ENCODE measurements at regions not wholly inside any gene's neighbourhood (a gene's known extent, or its start where the extent isn't known, plus 50 kb on each side); places are given as distances from the start of the nearest gene placed in this dataset.

DNA sequence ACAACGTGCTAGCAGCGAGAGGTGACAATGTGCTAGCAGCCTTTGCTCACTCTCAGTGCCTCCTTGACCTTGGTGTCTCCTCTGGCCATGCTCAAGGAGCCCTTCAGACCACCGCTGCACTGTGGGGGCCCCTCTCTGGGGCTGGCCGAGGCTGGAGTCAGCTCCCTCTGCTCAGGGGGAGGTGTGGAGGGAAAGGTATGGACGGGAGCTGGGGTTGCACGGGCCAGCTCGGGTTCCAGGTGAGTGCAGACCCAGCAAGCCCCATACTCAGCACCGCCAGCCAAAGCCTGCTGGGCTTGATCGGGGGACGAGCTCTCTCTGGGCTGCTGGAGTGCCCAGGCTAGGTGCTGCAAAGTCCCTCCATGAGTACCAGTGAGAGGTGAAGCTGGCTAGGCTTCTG is 180.2 kb downstream of the TRIM36 start:
- Histone ChIP-seq H3K4me3 (no peak overlapping the region), H3K27me3 (no peaks in the 10 kb centered on the region), H3K36me3 (replicated peaks in 1 of 2; ENCODE audit: insufficient read depth in 1 of 2, low read depth in 2 of 2) (no peaks in the 10 kb centered on the region), H3K27ac (no peak overlapping the region), H3K9me3 (no peaks in the 10 kb centered on the region), H3K4me1 (no peaks in the 10 kb centered on the region)
- TF ChIP-seq CTCF (IDR thresholded peaks at IDR 0.05), result no peak
- TF ChIP-seq POLR2A (IDR thresholded peaks at IDR 0.05), result no peak
- WGBS, 2 donors, result 64 to 65% methylated on average over 9 to 10 of the region's 10 CpGs
- ATAC-seq, result no peak
- DNase-seq, result no peak
- intact Hi-C loops (cut with DNase I), result no loop called here

DNA sequence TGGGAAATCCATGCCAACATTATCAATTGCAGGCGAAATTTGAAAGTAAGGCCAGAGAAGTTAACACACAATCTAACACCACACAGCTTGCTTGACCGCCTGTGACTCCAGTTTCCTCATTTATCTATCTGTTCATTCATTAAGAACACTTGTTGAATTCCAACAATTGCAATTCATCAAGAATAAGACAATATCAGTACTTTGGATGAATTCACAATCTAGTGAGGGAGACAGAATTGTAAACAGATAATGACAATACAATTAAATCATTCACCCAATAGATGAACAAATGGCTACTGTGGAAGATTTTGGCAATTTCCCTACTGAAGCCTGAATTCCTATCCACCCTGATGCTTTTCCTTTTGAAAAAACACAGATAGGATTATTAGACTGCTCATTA is 181.6 kb downstream of the TRIM36 start:
- Histone ChIP-seq H3K36me3 (replicated peaks in 1 of 2; ENCODE audit: insufficient read depth in 1 of 2, low read depth in 2 of 2) (no peaks in the 10 kb centered on the region), H3K4me3 (no peak overlapping the region), H3K27ac (no peak overlapping the region), H3K27me3 (no peaks in the 10 kb centered on the region), H3K4me1 (no peaks in the 10 kb centered on the region), H3K9me3 (no peaks in the 10 kb centered on the region)
- no peak for ATAC-seq
- no peak for TF ChIP-seq POLR2A (IDR thresholded peaks at IDR 0.05)
- TF ChIP-seq CTCF (IDR thresholded peaks at IDR 0.05), result no peak
- 61 to 72% methylated on average over 2 of the region's 2 CpGs for WGBS, 2 donors
- no peak for DNase-seq
- intact Hi-C loops (cut with DNase I), result no loop called here

GRCh38 chr5:114984796-114985195 is 184.9 kb downstream of the TRIM36 start:
- TF ChIP-seq POLR2A (IDR thresholded peaks at IDR 0.05) (no peak), CTCF (IDR thresholded peaks at IDR 0.05) (no peak)
- DNase-seq, result no peak
- no peaks in the 10 kb centered on the region for H3K9me3 ChIP-seq
- no peaks in the 10 kb centered on the region for H3K4me1 ChIP-seq
- H3K4me3 ChIP-seq, result no peak overlapping the region
- H3K36me3 ChIP-seq (replicated peaks in 1 of 2; ENCODE audit: insufficient read depth in 1 of 2, low read depth in 2 of 2), result no peaks in the 10 kb centered on the region
- WGBS, 2 donors, result 81 to 85% methylated on average over 2 of the region's 2 CpGs
- H3K27me3 ChIP-seq, result no peaks in the 10 kb centered on the region
- ATAC-seq, result no peak
- no peak overlapping the region for H3K27ac ChIP-seq
- intact Hi-C loops (cut with DNase I), result no loop called here

GRCh38 chr5:114981111-114981510 is 188.6 kb downstream of the TRIM36 start:
- 32 to 46% methylated on average over 3 of the region's 3 CpGs for WGBS, 2 donors
- intact Hi-C loops (cut with DNase I), result no loop called here
- Histone ChIP-seq H3K36me3 (replicated peaks in 1 of 2; ENCODE audit: insufficient read depth in 1 of 2, low read depth in 2 of 2) (no peaks in the 10 kb centered on the region), H3K4me3 (no peak overlapping the region), H3K9me3 (no peaks in the 10 kb centered on the region), H3K27me3 (no peaks in the 10 kb centered on the region), H3K27ac (no peak overlapping the region), H3K4me1 (no peaks in the 10 kb centered on the region)
- DNase-seq (no peak), ATAC-seq (no peak)
- TF ChIP-seq POLR2A (IDR thresholded peaks at IDR 0.05) (no peak), CTCF (IDR thresholded peaks at IDR 0.05) (no peak)

- Histone ChIP-seq H3K36me3 (replicated peaks in 1 of 2; ENCODE audit: insufficient read depth in 1 of 2, low read depth in 2 of 2) (no peaks in the 10 kb centered on the region), H3K4me1 (no peaks in the 10 kb centered on the region), H3K9me3 (no peaks in the 10 kb centered on the region), H3K27ac (no peak overlapping the region), H3K4me3 (no peak overlapping the region), H3K27me3 (no peaks in the 10 kb centered on the region)
- no peak for DNase-seq
- ATAC-seq, result no peak
- TF ChIP-seq CTCF (IDR thresholded peaks at IDR 0.05), result no peak
- TF ChIP-seq POLR2A (IDR thresholded peaks at IDR 0.05), result no peak
- WGBS, 2 donors, result 54 to 74% methylated on average over 4 of the region's 4 CpGs
- intact Hi-C loops (cut with DNase I), result no loop called here
Observed at GRCh38 chr5:114977979-114978573, 191.6 kb downstream of the TRIM36 start.

Data from body of pancreas (tissue), 4 donors.